ENCODE measurements at regions not wholly inside any gene's neighbourhood (a gene's known extent, or its start where the extent isn't known, plus 50 kb on each side); places are given as distances from the start of the nearest gene placed in this dataset.
A peak's percentile ranks its signal among the peaks of the same experiment; 100 is the strongest.

DNA sequence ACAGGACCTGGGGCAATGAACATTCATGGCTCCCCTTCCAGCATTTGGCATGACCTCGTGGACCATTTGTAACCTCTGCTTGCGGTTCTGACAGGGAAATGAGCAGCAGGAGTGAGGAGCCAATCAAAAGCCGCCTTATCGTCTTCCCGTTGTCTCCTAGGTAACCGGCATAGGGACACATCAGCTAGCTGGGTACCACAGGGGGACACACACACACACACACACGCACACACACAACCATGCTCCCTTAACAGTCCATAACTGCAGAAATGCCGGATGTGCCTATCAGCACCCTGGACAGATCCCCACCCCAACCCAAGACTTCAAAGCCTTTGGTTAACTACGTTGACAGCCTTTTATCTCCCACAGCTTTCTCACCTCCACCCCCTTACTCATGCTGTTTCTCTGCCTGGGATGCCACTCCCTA, 53.4 kb upstream of the CCDC174 start:
- peak; percentile 61 for DNase-seq (ENCODE audit: low read depth, low spot score)

DNA sequence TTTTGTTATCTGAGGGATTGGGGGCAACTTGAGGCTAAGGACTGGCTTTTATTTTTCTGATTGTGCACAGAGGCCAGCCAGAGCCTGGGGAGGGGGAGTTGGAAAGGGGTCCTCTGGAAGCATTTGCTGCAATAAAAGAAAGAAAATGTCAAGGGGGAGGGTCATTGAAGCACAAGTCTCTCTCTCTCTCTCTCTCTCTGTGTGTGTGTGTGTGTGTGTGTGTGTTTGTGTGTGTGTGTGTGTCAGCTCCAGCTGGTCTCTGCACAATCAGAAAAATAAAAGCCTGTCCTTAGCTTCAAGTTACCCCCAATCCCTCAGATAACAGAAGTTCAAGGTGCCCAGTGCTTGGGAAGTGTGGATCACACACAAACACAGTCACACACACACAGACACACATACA, 52.1 kb upstream of the CCDC174 start:
- no peak overlapping the region for H3K4me3 Mint-ChIP-seq
- TF ChIP-seq, protein P1, sequence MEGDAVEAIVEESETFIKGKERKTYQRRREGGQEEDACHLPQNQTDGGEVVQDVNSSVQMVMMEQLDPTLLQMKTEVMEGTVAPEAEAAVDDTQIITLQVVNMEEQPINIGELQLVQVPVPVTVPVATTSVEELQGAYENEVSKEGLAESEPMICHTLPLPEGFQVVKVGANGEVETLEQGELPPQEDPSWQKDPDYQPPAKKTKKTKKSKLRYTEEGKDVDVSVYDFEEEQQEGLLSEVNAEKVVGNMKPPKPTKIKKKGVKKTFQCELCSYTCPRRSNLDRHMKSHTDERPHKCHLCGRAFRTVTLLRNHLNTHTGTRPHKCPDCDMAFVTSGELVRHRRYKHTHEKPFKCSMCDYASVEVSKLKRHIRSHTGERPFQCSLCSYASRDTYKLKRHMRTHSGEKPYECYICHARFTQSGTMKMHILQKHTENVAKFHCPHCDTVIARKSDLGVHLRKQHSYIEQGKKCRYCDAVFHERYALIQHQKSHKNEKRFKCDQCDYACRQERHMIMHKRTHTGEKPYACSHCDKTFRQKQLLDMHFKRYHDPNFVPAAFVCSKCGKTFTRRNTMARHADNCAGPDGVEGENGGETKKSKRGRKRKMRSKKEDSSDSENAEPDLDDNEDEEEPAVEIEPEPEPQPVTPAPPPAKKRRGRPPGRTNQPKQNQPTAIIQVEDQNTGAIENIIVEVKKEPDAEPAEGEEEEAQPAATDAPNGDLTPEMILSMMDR (conservative IDR thresholded peaks at IDR 0.05): no peak
- H3K27me3 Mint-ChIP-seq (ENCODE audit: low read depth): peaks cover 64% of the 10 kb centered on the region
- peaks cover 28% of the 10 kb centered on the region for H3K4me1 Mint-ChIP-seq
- H3K9me3 Mint-ChIP-seq: no peaks in the 10 kb centered on the region
- H3K36me3 Mint-ChIP-seq (ENCODE audit: low read depth): no peaks in the 10 kb centered on the region
- DNase-seq (ENCODE audit: low read depth, low spot score): no peak
- H3K27ac Mint-ChIP-seq (ENCODE audit: unreplicated experiment): no peak overlapping the region

More for the DNA sequence above, 53.4 kb upstream of the CCDC174 start:
- no peak overlapping the region for H3K27ac Mint-ChIP-seq (ENCODE audit: unreplicated experiment)
- peak overlapping the region; percentile 18 for H3K4me3 Mint-ChIP-seq
- H3K4me1 Mint-ChIP-seq: peaks cover 25% of the 10 kb centered on the region
- TF ChIP-seq, protein P1 (conservative IDR thresholded peaks at IDR 0.05): no peak
- H3K36me3 Mint-ChIP-seq (ENCODE audit: low read depth): no peaks in the 10 kb centered on the region
- peaks cover 50% of the 10 kb centered on the region for H3K27me3 Mint-ChIP-seq (ENCODE audit: low read depth)
- H3K9me3 Mint-ChIP-seq: no peaks in the 10 kb centered on the region

DNA sequence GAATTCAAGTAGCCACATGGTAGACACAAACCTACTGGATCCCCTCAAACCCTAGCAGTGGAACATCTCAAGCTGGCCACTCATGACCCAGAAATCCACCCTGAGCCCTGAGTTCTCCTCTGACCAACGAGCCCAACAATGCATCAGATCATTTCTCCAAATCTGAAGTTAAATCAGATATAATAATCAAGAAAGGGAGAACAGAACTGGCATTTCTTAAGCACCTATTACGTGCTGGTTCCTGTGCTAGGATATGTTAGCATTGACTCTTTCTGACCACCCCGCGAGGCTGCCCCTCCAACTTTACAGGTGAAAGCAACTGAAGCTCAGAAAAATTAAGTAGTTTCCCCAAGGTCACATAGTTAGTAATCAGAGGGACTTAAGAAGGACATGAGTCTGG, 51.5 kb upstream of the CCDC174 start:
- Mint-ChIP-seq H3K27me3 (ENCODE audit: low read depth) (peaks cover 70% of the 10 kb centered on the region), H3K4me3 (peak overlapping the region; percentile 56), H3K9me3 (no peaks in the 10 kb centered on the region), H3K4me1 (peaks cover 34% of the 10 kb centered on the region), H3K36me3 (ENCODE audit: low read depth) (no peaks in the 10 kb centered on the region), H3K27ac (ENCODE audit: unreplicated experiment) (no peak overlapping the region)
- TF ChIP-seq, protein P1 (conservative IDR thresholded peaks at IDR 0.05): no peak
- DNase-seq (ENCODE audit: low read depth, low spot score): no peak

DNA sequence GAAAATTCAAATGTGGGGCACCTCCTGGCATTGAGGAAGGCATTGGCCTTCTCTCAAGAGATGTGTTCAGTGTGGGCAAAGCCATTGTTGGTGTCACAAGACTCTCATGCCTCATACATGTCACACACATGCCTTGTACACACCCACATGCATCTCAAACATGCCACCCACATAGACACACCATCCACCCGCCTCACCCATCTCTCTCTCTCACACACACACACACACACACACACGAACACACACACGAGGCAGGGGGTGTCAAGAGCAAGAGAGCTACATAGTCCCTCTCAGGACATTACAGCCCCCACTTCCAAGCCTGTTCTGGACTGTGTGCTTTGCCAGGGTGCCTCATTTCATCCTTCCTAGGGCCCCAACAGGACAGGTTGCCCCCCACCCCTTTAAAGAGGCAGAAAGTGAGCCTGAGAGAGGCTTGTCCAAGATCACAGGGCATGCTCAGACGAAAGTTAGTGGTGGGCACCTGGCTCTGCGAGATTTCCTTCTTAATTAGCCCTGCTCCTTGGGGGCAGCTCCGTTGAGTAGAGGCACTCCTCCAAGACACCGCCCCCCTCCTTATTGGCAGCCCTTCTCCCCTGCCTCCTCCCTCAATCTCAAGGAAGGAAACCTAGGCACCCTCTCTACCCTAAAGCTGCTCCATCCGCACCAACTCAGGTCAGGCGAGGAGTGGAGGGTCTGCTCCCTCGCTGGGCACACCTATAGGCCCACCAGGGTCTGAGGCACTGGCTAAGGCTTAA, 50.5 kb upstream of the CCDC174 start:
- H3K4me3 Mint-ChIP-seq: no peak overlapping the region
- TF ChIP-seq, protein P1 (conservative IDR thresholded peaks at IDR 0.05): no peak
- H3K36me3 Mint-ChIP-seq (ENCODE audit: low read depth): no peaks in the 10 kb centered on the region
- H3K4me1 Mint-ChIP-seq: peaks cover 38% of the 10 kb centered on the region
- H3K27me3 Mint-ChIP-seq (ENCODE audit: low read depth): peaks cover 72% of the 10 kb centered on the region
- no peak for DNase-seq (ENCODE audit: low read depth, low spot score)
- H3K27ac Mint-ChIP-seq (ENCODE audit: unreplicated experiment): no peak overlapping the region
- no peaks in the 10 kb centered on the region for H3K9me3 Mint-ChIP-seq

DNA sequence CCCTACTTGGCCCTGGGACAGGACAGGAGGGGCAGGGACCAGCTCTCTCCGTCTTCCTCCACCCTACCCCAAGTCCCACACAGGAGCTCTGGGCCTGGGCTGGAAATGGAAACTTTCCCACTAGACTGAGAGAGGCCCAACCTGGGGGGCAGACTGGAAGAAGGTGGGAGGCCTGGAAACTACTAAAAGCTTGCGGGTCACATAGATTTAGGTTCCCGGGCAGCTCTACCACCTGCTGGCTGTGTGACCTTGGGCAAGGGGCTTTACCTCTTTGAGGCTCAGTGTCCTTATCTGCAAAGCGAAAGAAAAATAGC, 49.9 kb upstream of the CCDC174 start:
- no peak for DNase-seq (ENCODE audit: low read depth, low spot score)
- H3K27ac Mint-ChIP-seq (ENCODE audit: unreplicated experiment): no peak overlapping the region

More for the DNA sequence above, 49.9 kb upstream of the CCDC174 start:
- TF ChIP-seq, protein P1 (conservative IDR thresholded peaks at IDR 0.05): no peak
- no peaks in the 10 kb centered on the region for H3K36me3 Mint-ChIP-seq (ENCODE audit: low read depth)
- H3K4me1 Mint-ChIP-seq: peaks cover 38% of the 10 kb centered on the region
- H3K9me3 Mint-ChIP-seq: no peaks in the 10 kb centered on the region
- H3K4me3 Mint-ChIP-seq: peak overlapping the region; percentile 74
- H3K27me3 Mint-ChIP-seq (ENCODE audit: low read depth): peaks cover 72% of the 10 kb centered on the region

Measured in neural crest cell (in vitro differentiated cells).